HT-29 (cell line): ENCODE measurements at regions not wholly inside any gene's neighbourhood (a gene's known extent, or its start where the extent isn't known, plus 50 kb on each side); places are given as distances from the start of the nearest gene placed in this dataset.
"Not testable (repeated sequence)": the region's sequence is repeated elsewhere in the genome, so short reads cannot be mapped to it uniquely, and the experiment has no call there.

Experiments used
- DNase-seq: peaks from one replicate; pipeline ENCODE4 v3.0.0-alpha.2; 2015; ENCODE audit warnings: low spot score

DNA sequence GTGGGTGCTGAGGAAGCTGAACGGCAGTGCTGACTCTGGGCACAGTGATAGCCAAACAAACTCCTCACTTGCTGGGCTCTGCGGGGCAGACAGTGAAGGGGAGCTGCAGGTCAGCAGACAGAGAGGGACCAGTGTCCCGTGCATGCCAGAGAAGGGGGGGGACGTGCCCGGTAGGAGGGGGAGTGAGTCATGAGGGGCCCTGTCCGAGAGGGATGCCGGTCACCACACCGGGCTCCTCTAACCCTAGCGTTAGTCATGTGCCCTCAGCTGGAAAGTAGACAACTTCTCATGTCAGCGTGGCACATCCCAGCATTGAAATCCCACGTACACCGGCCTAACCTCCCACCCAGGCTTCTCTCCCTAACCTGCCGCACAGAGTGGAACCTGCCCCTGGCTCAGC, 117.1 kb upstream of the DPP6 start:
- no peak for DNase-seq

DNA sequence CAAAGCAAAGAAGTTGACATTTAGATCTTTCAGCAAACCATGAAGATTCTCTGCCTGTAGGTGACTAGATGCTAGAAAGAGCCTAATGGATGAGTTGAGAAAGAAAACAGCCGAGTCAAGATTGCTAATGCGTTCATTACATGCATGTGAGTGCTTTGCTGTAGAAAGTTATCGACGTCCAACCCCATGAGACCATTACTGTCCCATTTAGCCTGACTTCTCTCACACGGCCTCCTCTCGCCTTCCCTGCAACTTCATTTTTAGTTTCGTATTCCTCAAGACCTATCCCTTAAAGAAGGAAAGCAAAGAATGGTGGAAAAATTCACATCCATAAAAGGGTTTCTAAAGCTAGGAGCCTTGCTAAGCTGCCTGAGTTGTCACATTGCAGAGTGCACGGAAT, 113.7 kb upstream of the DPP6 start:
- DNase-seq, result no peak

- no peak for DNase-seq
Measured at GRCh38 chr7:153939177-153939576, 113.0 kb upstream of the DPP6 start.

- DNase-seq, result no peak
Measured at GRCh38 chr7:153939654-153940053, 112.5 kb upstream of the DPP6 start.

- DNase-seq, result no peak
Measured at GRCh38 chr7:153941061-153941460, 111.1 kb upstream of the DPP6 start.

DNA sequence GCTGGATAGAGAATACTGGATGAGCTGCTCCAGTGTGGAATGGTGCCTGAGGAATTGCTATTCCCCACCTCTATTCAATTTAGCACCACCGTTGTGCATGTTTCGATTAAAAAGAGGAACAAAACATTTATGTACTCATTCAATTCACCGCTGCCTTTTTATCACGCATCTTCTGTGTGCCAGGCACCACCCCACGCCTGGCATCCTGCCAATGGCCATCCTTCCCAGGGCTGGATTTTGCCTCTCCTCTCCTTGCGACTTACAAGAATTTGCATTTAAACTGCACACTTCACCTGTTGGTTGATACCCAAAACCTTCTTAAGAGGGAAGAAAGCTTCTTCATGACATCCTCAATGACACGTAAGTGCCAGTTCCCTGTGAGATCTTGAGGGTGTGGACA, 110.2 kb upstream of the DPP6 start:
- no peak for DNase-seq

- DNase-seq, result no peak
Measured at GRCh38 chr7:153943457-153943856, 108.7 kb upstream of the DPP6 start.

DNA sequence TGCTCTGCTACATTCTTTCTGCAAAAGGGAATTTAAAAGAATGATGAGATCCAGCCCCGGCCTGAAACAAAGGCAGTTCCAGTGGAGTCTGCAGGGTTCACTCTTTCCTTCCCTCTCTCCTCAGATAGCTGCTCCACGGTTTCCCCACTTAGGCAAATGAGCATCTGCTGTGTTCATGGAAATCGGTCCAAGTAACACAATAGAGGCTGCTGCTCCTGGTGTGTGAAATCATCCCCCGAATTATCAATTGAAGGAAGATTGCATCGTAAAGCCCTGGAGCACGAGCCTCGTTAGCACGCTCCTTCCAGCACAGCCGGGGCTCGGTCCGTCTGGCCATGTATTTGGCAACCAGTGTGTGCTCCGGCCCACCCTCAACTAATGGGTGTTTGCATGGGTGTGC, 108.3 kb upstream of the DPP6 start:
- DNase-seq, result no peak

- peak; percentile 17 for DNase-seq
Measured at GRCh38 chr7:153948060-153948459, 104.1 kb upstream of the DPP6 start.

- DNase-seq, result no peak
Measured at GRCh38 chr7:153951316-153951715, 100.9 kb upstream of the DPP6 start.

GRCh38 chr7:153954477-153954876, 97.7 kb upstream of the DPP6 start:
- no peak for DNase-seq

DNA sequence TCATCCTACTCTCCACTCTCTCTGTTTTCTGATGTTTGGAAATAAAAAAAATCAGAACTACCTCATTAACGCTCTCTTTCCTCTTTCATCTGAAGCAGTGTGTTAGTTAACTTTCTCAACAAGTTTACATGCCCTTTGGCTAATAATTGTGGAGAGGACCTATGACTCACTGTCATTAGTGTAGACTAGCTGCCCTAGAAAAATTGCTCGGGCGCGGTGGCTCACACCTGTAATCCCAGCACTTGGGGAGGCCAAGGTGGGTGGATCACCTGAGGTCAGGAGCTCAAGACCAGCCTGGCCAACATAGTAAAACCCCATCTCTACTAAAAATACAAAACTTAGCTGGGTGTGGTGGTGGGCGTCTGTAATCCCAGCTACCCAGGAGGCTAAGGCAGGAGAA, 94.5 kb upstream of the DPP6 start:
- not testable (repeated sequence) for DNase-seq

GRCh38 chr7:153958381-153958780, 93.8 kb upstream of the DPP6 start:
- DNase-seq, result not testable (repeated sequence)

- DNase-seq, result not testable (repeated sequence)
Measured at GRCh38 chr7:153958789-153959188, 93.4 kb upstream of the DPP6 start.

GRCh38 chr7:153964481-153965112, 87.6 kb upstream of the DPP6 start:
- DNase-seq, result not testable (repeated sequence)

DNA sequence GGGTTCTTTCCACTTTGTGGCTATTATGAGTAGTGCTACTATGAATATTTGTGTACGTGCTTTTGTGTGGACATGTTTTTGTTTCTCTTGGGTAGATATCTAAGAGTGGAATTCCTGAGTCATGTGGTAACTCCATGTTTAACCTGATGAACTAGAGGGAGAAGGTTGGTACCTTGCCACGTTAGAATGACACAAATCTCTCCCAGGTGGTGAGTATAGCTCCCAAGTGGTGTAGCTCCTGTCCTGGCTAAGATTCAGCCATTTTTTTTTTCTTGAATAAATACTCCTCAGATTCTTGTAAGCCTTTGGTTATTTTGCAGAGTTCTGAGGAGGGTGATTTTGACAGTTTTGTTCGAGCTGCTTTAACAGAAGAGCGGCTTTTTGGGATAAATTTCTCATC, 83.2 kb upstream of the DPP6 start:
- DNase-seq, result not testable (repeated sequence)

DNA sequence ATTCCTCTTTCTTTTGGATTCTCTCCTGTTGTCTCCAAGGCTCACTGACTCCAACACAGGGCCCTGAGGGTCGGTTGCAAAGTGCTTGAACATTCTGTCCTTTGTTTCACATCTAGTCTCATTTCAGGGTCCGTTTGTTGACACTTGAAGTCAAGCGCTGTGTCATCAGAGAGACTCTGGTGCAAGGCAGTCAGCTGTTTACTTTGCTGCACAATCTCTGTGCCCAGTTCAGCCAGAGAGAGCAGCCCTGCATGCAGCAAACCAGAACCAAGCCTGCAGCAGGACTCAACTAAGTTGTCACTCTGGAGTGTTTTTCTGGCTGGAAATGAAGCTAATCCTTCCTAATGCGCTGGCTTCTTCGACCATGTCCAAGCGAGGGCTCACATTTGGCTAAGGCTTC, 77.6 kb upstream of the DPP6 start:
- not testable (repeated sequence) for DNase-seq

DNA sequence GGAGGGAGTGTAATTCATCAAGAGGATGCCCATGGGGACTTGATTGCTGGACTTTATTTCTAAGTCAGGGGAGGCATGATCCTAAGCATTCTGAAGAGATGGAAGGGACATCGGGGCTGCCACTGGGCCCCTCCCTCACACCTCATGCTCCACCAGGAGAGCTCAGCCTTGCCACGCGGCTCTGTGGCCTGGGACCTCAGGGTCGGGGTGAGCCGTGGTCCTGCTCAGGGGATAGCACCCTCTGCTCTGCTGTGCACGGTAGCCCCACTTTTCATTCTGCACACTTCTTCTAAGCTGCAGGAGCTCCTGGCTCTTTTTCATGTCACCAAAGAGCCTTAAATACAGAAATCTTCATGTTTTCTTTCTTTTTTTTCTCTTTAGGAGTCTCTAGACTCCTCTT, 75.5 kb upstream of the DPP6 start:
- not testable (repeated sequence) for DNase-seq

DNA sequence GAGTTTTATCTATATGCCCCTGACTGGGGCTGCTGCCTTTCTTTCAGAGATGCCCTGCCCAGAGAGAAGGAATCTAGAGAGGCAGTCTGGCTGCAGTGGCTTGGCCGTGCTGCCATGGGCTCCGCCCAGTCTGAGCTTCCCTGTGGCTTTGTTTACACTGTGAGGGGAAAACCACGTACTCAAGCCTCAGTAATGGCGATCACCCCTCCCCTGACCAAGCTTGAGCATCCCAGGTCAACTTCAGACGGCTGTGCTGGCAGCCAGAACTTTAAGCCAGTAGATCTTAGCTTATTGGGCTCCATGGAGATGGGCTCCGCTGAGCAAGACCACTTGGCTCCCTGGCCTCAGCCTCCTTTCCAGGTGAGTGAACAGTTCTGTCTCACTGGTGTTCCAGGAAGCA, 69.0 kb upstream of the DPP6 start:
- not testable (repeated sequence) for DNase-seq

DNA sequence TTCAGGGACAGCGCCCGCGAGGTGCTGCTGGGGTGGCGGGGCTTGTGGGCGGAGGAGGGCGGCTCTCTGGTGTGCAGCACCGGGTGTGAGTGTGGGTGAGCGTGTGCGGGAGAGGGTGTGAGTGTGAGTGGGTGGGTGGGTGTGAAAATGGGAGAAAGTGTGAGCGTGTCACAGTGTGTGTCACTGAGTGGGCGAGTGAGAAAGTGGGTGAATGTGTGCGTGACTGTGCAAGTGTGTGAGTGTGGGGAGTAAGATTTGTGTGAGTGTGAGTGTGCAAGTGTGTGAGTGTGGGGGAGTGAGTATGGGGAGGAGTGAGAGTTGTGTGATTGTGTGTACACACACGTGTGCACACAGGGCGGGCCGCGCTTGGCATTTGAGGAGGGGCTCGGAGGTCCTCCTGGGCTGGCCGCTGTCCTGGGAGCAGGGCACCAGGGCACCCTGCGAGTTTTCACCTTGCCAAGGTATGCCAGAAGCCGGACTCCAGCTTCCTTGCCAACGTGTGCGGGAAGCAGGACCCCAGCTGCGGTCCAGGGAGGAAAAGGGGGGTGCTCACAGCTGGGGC, 63.1 kb upstream of the DPP6 start:
- DNase-seq, result not testable (repeated sequence)

- DNase-seq, result not testable (repeated sequence)
Measured at GRCh38 chr7:153989742-153990425, 62.3 kb upstream of the DPP6 start.

- DNase-seq, result not testable (repeated sequence)
Measured at GRCh38 chr7:153991471-153991870, 60.7 kb upstream of the DPP6 start.

DNA sequence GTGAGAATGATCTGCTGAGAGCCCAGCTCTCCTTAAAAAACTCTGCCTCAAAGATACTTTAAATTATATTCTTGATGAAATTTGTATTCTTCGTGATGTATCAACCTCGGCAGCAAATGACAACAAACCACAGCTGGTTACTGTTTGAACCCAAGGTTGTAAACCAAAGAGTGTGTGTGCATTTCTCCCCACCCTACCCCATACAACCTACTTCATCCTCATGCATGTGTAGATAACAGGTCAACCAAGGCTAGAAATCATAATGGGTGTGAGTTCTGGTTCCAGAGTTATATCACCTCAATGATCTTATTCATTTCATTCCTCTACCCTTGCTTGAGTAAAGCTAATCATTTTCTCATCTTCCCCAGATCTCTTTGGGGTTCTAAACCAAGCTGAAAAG, 58.8 kb upstream of the DPP6 start:
- DNase-seq, result not testable (repeated sequence)
